ENCODE measurements at regions not wholly inside any gene's neighbourhood (a gene's known extent, or its start where the extent isn't known, plus 50 kb on each side); places are given as distances from the start of the nearest gene placed in this dataset.

- intact Hi-C loops (cut with DNase I), result no loop called here
- no peaks in the 10 kb centered on the region for H3K27me3 ChIP-seq
- DNase-seq, result no peak
- TF ChIP-seq CTCF (IDR thresholded peaks at IDR 0.05), result no peak
- H3K9ac ChIP-seq (ENCODE audit: low read depth in 2 of 2, low read length in 2 of 2), result no peak overlapping the region
- no peaks in the 10 kb centered on the region for H3K36me3 ChIP-seq
- no peak overlapping the region for H3K4me3 ChIP-seq
- H3K27ac ChIP-seq, result no peak overlapping the region
- H3K9me3 ChIP-seq, result no peaks in the 10 kb centered on the region
- H3K4me1 ChIP-seq, result no peaks in the 10 kb centered on the region
These were observed 170.9 kb upstream of the MAGI2 start for GRCh38 chr7:79624336-79624735.

GRCh38 chr7:79622781-79623180, 169.3 kb upstream of the MAGI2 start:
- no peak overlapping the region for H3K4me3 ChIP-seq
- H3K9ac ChIP-seq (ENCODE audit: low read depth in 2 of 2, low read length in 2 of 2), result no peak overlapping the region
- DNase-seq, result no peak
- no peak overlapping the region for H3K27ac ChIP-seq
- H3K9me3 ChIP-seq, result no peaks in the 10 kb centered on the region
- no peak for TF ChIP-seq CTCF (IDR thresholded peaks at IDR 0.05)
- H3K4me1 ChIP-seq, result no peaks in the 10 kb centered on the region
- intact Hi-C loops (cut with DNase I), result no loop called here
- H3K27me3 ChIP-seq, result no peaks in the 10 kb centered on the region
- no peaks in the 10 kb centered on the region for H3K36me3 ChIP-seq

- no peak overlapping the region for H3K9ac ChIP-seq (ENCODE audit: low read depth in 2 of 2, low read length in 2 of 2)
- no peaks in the 10 kb centered on the region for H3K27me3 ChIP-seq
- H3K27ac ChIP-seq, result no peak overlapping the region
- H3K36me3 ChIP-seq, result no peaks in the 10 kb centered on the region
- H3K4me1 ChIP-seq, result no peaks in the 10 kb centered on the region
- no peak for TF ChIP-seq CTCF (IDR thresholded peaks at IDR 0.05)
- no peak overlapping the region for H3K4me3 ChIP-seq
- no peak for DNase-seq
- intact Hi-C loops (cut with DNase I), result no loop called here
- H3K9me3 ChIP-seq, result no peaks in the 10 kb centered on the region
These were observed 166.8 kb upstream of the MAGI2 start for GRCh38 chr7:79620291-79620690.

- H3K27me3 ChIP-seq, result no peaks in the 10 kb centered on the region
- no peak overlapping the region for H3K27ac ChIP-seq
- H3K36me3 ChIP-seq, result no peaks in the 10 kb centered on the region
- no peak for TF ChIP-seq CTCF (IDR thresholded peaks at IDR 0.05)
- no peaks in the 10 kb centered on the region for H3K4me1 ChIP-seq
- H3K9me3 ChIP-seq, result no peaks in the 10 kb centered on the region
- DNase-seq, result no peak
- H3K4me3 ChIP-seq, result no peak overlapping the region
- intact Hi-C loops (cut with DNase I), result no loop called here
- H3K9ac ChIP-seq (ENCODE audit: low read depth in 2 of 2, low read length in 2 of 2), result no peak overlapping the region
These were observed 165.7 kb upstream of the MAGI2 start for GRCh38 chr7:79619216-79619615.

GRCh38 chr7:79615871-79616640, 162.6 kb upstream of the MAGI2 start:
- no peak overlapping the region for H3K27ac ChIP-seq
- no peak overlapping the region for H3K9ac ChIP-seq (ENCODE audit: low read depth in 2 of 2, low read length in 2 of 2)
- H3K36me3 ChIP-seq, result no peaks in the 10 kb centered on the region
- DNase-seq, result no peak
- H3K9me3 ChIP-seq, result no peaks in the 10 kb centered on the region
- no peaks in the 10 kb centered on the region for H3K27me3 ChIP-seq
- H3K4me1 ChIP-seq, result no peaks in the 10 kb centered on the region
- no peak overlapping the region for H3K4me3 ChIP-seq
- TF ChIP-seq CTCF (IDR thresholded peaks at IDR 0.05), result no peak
- intact Hi-C loops (cut with DNase I), result no loop called here

Measured in colonic mucosa (tissue), 4 donors.